ENCODE measurements at regions not wholly inside any gene's neighbourhood (a gene's known extent, or its start where the extent isn't known, plus 50 kb on each side); places are given as distances from the start of the nearest gene placed in this dataset.

GRCh38 chr1:198088360-198089071 lies 68.3 kb upstream of the NEK7 start:
- TF ChIP-seq POLR2A (IDR thresholded peaks at IDR 0.05) (no peak), CTCF (IDR thresholded peaks at IDR 0.05) (no peak)

All from lower leg skin (tissue), 3 donors.